K562 (cell line): ENCODE measurements at regions not wholly inside any gene's neighbourhood (a gene's known extent, or its start where the extent isn't known, plus 50 kb on each side); places are given as distances from the start of the nearest gene placed in this dataset.
A peak's percentile ranks its signal among the peaks of the same experiment; 100 is the strongest.

Source experiments
- CBFA2T3 ChIP-seq: fragments of 450-650 bp; IDR thresholded peaks from 2 replicates; pipeline ENCODE4 v1.6.1; 2017
- CBFB ChIP-seq: sonication (generic); formaldehyde crosslinking; IDR thresholded peaks from 2 replicates; pipeline ENCODE4 v1.4.0; 2020; ENCODE audit warnings: mild to moderate bottlenecking, missing genetic modification reagents
- CREB1 ChIP-seq, 2 experiments: sonication (generic) in 1 of 2; formaldehyde crosslinking in 1 of 2; IDR thresholded peaks; 2 replicates each; pipeline versions ENCODE4 v1.6.1 to v1.8.0; 2012 to 2022; ENCODE audit warnings: inconsistent platforms in 1 of 2, mild to moderate bottlenecking in 1 of 2, missing genetic modification reagents in 1 of 2, moderate library complexity in 1 of 2
- E2F6 ChIP-seq, 2 experiments: IDR thresholded peaks; 2 replicates each; pipeline ENCODE4 v1.6.1; 2011; ENCODE audit warnings: borderline replicate concordance in 1 of 2, control low read depth in 1 of 2, low read depth in 1 of 2, low read length in 1 of 2, mild to moderate bottlenecking in 1 of 2, mixed read lengths in 1 of 2, moderate library complexity in 1 of 2; ENCODE audit not compliant: insufficient read depth in 1 of 2, insufficient read length in 1 of 2, poor library complexity in 1 of 2, severe bottlenecking in 1 of 2; ENCODE audit errors: extremely low read depth in 1 of 2
- GATAD2A ChIP-seq: fragments of 450-650 bp; IDR thresholded peaks from 2 replicates; pipeline ENCODE4 v1.6.1; 2017
- HSF4 ChIP-seq: fragments of 250-450 bp; sonication (Bioruptor Pico); IDR thresholded peaks from 2 replicates; pipeline ENCODE4 v2.1.2; 2022; ENCODE audit warnings: mild to moderate bottlenecking, moderate library complexity, borderline replicate concordance
- MXI1 ChIP-seq: IDR thresholded peaks from 2 replicates; pipeline ENCODE4 v1.6.1; 2011; ENCODE audit warnings: low read depth, mild to moderate bottlenecking, improper control_type of control experiment, low read length
- NR3C1 ChIP-seq: sonication (generic); formaldehyde crosslinking; IDR thresholded peaks from 2 replicates; pipeline ENCODE4 v1.8.1; 2022; ENCODE audit warnings: missing genetic modification reagents
- TAF9B ChIP-seq: fragments of 450-650 bp; IDR thresholded peaks from 2 replicates; pipeline ENCODE4 v1.6.1; 2018; ENCODE audit warnings: mild to moderate bottlenecking; ENCODE audit not compliant: partially characterized antibody
- TBP ChIP-seq: optimal IDR thresholded peaks from 2 replicates; pipeline ENCODE3; 2011; ENCODE audit warnings: low read depth, low read length, improper control_type of control experiment
- TRIM24 ChIP-seq, 2 experiments: fragments of 450-650 bp; IDR thresholded peaks; 2 replicates each; pipeline ENCODE4 v1.6.1; 2016
- TF ChIP-seq, protein P1 (sequence below): fragments of 450-650 bp; IDR thresholded peaks from 2 replicates; pipeline ENCODE4 v1.6.1; 2016; ENCODE audit warnings: borderline replicate concordance
- TF ChIP-seq, protein P2 (sequence below): fragments of 250-450 bp; sonication (Bioruptor Pico); IDR thresholded peaks from 2 replicates; pipeline ENCODE4 v1.8.0; 2022; ENCODE audit warnings: moderate library complexity, mild to moderate bottlenecking, inconsistent platforms
- TF ChIP-seq, protein P3 (sequence below): fragments of 200-800 bp; sonication (Bioruptor generic); IDR thresholded peaks from 2 replicates; pipeline ENCODE4 v1.6.1; 2016; ENCODE audit warnings: missing genetic modification characterization, missing compliant biosample characterization
- TF ChIP-seq, protein P4 (sequence below): fragments of 450-650 bp; formaldehyde crosslinking; IDR thresholded peaks from 2 replicates; pipeline ENCODE4 v1.4.0; 2022; ENCODE audit warnings: missing genetic modification characterization

DNA sequence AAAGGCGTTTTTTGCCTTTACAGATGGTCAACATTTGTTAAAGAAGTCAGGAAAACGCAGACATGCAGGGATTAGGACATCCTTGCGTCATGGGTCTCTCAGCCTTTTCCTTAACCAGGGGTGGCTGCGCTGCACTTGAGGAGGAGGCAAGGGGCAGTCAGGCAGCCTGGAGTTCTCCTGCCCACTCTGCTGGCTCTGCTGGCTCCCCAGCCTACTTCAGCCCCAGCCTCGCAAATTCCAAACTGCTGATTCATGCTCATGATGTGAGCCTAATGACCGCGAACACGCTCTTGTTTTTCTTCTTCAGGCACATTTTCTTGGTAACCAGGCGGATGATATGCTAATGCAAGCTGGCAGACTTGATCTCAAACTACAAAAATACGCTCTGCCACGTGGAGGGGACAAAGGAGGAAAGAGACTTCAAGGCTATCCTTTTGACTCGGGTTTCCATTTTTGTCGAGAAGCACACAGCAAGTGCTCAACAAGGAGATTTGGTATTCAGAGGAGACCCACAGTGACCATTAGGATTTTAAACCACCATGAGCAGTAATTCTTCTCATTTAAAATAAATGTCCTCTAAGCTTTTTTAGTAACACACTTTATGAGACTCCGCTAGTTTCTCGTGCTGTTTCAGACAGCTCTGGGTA is 290.3 kb upstream of the STXBP5 start (continued):
- TF ChIP-seq E2F6 (IDR thresholded peaks at IDR 0.05; ENCODE audit: borderline replicate concordance in 1 of 2, extremely low read depth in 1 of 2, insufficient read depth in 1 of 2, insufficient read length in 1 of 2, low read depth in 1 of 2, low read length in 1 of 2, poor library complexity in 1 of 2, severe bottlenecking in 1 of 2) (peak; percentile 35 to 62), CREB1 (IDR thresholded peaks at IDR 0.05) (0 out of 2 replicates have a peak, but pooled peaks have one; percentile 11), CREB1 (CRISPR knock-in tag; IDR thresholded peaks at IDR 0.05) (no peak), TBP (peak; percentile 69), HSF4 (CRISPR knock-in tag) (0 out of 2 replicates have a peak, but pooled peaks have one; percentile 43), MXI1 (no peak), TRIM24 (IDR thresholded peaks at IDR 0.05) (peak in 1 of 2 experiments; percentile 8; a peak in 1 of 4 replicates), NR3C1 (CRISPR knock-in tag) (no peak), GATAD2A (peak; percentile 89; the same call in 1 of the 2 replicates), CBFA2T3 (peak; percentile 41; the same call in 1 of the 2 replicates), TAF9B (peak; percentile 63), CBFB (CRISPR knock-in tag) (0 out of 2 replicates have a peak, but pooled peaks have one; percentile 62)
- TF ChIP-seq, protein P1, sequence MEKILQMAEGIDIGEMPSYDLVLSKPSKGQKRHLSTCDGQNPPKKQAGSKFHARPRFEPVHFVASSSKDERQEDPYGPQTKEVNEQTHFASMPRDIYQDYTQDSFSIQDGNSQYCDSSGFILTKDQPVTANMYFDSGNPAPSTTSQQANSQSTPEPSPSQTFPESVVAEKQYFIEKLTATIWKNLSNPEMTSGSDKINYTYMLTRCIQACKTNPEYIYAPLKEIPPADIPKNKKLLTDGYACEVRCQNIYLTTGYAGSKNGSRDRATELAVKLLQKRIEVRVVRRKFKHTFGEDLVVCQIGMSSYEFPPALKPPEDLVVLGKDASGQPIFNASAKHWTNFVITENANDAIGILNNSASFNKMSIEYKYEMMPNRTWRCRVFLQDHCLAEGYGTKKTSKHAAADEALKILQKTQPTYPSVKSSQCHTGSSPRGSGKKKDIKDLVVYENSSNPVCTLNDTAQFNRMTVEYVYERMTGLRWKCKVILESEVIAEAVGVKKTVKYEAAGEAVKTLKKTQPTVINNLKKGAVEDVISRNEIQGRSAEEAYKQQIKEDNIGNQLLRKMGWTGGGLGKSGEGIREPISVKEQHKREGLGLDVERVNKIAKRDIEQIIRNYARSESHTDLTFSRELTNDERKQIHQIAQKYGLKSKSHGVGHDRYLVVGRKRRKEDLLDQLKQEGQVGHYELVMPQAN = 0 out of 2 replicates have a peak, but pooled peaks have one; percentile 26
- TF ChIP-seq, protein P2, sequence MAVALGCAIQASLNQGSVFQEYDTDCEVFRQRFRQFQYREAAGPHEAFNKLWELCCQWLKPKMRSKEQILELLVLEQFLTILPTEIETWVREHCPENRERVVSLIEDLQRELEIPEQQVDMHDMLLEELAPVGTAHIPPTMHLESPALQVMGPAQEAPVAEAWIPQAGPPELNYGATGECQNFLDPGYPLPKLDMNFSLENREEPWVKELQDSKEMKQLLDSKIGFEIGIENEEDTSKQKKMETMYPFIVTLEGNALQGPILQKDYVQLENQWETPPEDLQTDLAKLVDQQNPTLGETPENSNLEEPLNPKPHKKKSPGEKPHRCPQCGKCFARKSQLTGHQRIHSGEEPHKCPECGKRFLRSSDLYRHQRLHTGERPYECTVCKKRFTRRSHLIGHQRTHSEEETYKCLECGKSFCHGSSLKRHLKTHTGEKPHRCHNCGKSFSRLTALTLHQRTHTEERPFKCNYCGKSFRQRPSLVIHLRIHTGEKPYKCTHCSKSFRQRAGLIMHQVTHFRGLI = no peak; the same call in 1 of the 2 replicates
- TF ChIP-seq, protein P3, sequence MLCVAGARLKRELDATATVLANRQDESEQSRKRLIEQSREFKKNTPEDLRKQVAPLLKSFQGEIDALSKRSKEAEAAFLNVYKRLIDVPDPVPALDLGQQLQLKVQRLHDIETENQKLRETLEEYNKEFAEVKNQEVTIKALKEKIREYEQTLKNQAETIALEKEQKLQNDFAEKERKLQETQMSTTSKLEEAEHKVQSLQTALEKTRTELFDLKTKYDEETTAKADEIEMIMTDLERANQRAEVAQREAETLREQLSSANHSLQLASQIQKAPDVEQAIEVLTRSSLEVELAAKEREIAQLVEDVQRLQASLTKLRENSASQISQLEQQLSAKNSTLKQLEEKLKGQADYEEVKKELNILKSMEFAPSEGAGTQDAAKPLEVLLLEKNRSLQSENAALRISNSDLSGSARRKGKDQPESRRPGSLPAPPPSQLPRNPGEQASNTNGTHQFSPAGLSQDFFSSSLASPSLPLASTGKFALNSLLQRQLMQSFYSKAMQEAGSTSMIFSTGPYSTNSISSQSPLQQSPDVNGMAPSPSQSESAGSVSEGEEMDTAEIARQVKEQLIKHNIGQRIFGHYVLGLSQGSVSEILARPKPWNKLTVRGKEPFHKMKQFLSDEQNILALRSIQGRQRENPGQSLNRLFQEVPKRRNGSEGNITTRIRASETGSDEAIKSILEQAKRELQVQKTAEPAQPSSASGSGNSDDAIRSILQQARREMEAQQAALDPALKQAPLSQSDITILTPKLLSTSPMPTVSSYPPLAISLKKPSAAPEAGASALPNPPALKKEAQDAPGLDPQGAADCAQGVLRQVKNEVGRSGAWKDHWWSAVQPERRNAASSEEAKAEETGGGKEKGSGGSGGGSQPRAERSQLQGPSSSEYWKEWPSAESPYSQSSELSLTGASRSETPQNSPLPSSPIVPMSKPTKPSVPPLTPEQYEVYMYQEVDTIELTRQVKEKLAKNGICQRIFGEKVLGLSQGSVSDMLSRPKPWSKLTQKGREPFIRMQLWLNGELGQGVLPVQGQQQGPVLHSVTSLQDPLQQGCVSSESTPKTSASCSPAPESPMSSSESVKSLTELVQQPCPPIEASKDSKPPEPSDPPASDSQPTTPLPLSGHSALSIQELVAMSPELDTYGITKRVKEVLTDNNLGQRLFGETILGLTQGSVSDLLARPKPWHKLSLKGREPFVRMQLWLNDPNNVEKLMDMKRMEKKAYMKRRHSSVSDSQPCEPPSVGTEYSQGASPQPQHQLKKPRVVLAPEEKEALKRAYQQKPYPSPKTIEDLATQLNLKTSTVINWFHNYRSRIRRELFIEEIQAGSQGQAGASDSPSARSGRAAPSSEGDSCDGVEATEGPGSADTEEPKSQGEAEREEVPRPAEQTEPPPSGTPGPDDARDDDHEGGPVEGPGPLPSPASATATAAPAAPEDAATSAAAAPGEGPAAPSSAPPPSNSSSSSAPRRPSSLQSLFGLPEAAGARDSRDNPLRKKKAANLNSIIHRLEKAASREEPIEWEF (CRISPR knock-in tag) = peak; percentile 70; the same call in 1 of the 2 replicates
- TF ChIP-seq, protein P4, sequence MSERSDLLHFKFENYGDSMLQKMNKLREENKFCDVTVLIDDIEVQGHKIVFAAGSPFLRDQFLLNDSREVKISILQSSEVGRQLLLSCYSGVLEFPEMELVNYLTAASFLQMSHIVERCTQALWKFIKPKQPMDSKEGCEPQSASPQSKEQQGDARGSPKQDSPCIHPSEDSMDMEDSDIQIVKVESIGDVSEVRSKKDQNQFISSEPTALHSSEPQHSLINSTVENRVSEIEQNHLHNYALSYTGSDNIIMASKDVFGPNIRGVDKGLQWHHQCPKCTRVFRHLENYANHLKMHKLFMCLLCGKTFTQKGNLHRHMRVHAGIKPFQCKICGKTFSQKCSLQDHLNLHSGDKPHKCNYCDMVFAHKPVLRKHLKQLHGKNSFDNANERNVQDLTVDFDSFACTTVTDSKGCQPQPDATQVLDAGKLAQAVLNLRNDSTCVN (CRISPR knock-in tag) = peak; percentile 88; the same call in 1 of the 2 replicates
